Activated CD8-positive, alpha-beta memory T cell treated with anti-CD3 and anti-CD28 coated beads, Interleukin-2, amount 50 U/mL, for 48 hours (primary cell): ENCODE measurements at regions not wholly inside any gene's neighbourhood (a gene's known extent, or its start where the extent isn't known, plus 50 kb on each side); places are given as distances from the start of the nearest gene placed in this dataset.
"Not testable (repeated sequence)": the region's sequence is repeated elsewhere in the genome, so short reads cannot be mapped to it uniquely, and the experiment has no call there.

Source experiments
- DNase-seq: peaks from one replicate; pipeline ENCODE4 v3.0.0-alpha.2; 2020

DNA sequence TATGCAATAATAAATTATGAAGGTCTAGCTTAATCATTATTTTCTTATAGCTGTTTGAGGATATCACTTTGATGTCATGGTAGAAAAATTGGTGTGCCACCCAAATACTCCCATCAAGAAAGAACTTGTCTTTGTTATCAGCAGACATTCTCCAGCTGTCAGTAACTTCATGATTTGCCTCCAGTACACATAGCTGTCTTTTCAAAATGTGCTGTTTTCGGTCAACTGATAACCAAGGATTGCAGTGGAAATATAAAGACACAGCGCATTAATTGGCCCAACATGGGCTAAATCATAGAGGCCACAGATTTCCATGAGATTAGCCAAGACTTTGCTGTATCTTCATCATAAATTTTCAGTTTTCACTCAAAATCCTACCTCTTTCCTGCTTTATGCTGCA lies 993.5 kb upstream of the SEMA6A start:
- no peak for DNase-seq

DNA sequence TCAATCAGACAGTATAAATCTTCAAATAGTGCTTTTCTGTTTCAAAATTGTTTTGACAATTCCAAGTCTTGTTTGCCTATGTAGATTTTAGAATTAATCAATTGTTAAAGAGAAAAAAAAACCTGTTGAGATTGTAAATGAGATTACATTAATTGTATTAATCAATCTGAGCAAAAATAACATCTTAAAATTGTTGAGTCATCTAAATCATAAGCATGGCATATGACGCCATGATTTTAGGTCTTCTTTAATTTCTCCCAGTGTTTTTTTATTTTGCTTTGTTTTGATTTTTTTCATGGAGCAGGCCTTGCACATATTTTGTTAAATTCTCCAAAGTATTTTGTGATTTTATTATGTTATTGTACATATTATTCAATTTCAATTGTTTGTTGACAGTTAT lies 988.0 kb upstream of the SEMA6A start:
- no peak for DNase-seq

DNA sequence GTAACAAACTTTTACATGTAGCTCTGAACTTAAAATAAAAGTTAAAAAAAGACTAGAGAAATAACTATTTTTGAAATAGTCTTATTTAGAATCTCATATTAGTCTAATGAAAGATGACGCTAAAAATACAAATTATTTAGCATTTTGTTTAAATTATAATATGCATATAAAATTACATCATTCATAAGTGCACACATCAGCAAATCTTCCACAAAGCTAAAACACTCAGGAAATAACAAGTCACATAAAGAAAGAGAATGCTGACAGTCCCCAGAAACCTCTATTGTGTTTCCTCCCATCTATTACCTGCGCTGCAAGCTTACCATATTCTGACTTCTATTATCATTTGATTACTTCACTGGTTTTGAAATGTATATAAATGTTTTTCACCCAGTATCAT lies 986.9 kb upstream of the SEMA6A start:
- no peak for DNase-seq

DNA sequence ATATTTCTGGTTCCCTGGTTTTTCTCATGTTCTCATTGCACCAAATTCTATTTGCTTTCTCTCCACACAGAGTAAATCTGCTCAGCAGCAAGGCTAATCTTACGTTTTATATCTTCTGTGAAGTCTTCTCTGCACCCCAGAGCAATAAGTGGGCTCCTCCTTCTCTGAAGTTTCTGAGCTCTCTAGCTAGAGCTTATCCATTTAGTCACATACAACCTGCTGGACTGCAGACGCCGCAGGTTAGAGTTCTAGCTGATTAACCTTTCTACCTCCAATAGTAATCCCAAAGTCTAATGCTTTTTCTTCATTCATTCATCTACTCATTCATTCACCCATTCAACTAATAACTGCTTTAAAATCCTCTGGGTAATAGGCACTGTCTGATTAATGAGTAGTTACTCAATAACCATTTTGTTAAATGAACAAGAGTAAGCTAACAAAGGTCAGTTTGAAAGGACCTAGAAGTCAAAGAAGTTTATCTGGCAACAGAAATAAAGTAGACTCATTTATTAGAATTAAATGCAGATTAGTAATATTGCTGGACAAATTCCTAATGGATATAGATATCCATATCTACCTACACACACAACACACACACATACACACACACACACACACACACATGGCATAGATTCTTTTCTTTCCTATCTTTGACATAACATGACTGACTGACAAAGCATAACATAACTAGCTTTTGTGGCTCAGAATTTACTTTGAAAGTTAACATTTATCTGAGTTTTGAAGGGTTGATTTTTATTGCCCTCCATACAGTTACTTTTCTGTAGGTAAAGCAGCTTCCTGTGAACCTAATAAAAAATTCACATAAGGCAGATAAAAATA lies 984.6 kb upstream of the SEMA6A start:
- no peak for DNase-seq

DNA sequence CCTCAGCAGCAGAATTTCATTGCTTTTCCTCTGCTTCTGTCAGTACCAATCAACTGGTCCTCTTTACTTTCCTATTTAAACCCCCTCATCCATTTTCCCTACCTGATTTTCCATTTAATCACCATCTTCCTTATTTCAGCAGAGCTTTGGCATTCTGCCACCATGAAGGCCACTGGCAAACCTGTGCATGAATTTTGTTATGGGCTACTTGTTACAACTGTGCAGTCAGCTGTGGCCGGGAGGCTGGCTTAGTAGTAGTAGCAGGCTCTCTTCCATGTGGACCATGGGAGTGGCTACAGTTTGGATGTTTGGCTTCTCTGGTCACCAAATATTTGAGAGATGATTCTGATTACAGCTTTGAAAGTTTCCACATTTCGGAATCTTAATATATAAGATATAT lies 976.6 kb upstream of the SEMA6A start:
- DNase-seq, result no peak

DNA sequence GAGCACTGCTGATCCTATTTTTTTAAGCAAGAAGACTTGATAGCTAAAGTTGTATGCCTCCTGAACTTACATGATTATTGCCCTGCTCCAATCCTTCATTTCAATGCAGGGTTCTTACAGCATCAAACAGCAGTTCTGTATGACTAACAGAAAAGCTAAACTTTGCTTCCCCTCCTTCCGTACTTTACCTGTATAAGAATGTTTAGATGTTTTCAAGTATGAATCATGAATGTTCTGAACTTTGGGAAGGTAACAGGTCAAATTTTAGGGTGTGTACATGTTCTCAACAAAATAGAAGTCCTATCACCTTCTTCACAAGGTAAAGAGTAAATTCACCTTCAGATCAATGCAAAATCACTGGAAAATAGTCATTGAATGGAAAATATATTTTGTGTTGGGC lies 972.6 kb upstream of the SEMA6A start:
- DNase-seq, result no peak

DNA sequence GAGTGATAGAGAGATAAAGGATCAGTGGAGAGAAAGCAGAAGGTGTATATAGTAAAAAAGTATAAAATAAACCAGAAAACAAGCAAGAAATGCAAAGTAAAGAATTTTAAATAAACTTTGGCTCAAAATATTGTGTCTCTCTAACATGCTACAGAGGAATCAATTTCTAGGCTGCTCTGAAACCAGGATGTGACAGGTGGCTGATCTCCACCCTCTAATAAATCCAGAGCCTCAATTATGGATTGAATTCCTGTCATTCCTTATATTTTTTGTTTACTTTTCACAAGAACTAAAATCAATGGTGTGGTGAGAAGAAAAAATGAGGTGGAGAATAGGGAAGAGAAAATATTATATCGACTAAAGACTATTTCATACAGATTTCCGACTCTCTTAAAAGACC lies 965.1 kb upstream of the SEMA6A start:
- no peak for DNase-seq

DNA sequence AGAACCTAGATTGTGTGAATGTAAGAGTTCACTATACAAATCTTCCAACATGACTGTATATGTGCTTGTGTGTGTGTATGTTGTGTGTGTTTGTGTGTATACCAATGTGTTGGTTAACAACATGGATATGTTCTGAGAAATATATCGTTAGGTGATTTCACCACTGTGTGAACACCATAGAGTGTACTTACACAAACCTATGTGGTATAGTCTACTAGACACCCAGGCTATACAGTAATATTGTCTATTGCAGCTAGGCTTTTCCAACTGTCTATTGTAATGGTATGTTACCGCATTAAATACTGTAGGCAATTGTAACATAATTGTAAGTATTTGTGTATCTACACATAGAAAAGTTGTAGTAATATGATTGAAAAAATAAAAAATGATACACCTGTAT lies 959.2 kb upstream of the SEMA6A start:
- no peak for DNase-seq

DNA sequence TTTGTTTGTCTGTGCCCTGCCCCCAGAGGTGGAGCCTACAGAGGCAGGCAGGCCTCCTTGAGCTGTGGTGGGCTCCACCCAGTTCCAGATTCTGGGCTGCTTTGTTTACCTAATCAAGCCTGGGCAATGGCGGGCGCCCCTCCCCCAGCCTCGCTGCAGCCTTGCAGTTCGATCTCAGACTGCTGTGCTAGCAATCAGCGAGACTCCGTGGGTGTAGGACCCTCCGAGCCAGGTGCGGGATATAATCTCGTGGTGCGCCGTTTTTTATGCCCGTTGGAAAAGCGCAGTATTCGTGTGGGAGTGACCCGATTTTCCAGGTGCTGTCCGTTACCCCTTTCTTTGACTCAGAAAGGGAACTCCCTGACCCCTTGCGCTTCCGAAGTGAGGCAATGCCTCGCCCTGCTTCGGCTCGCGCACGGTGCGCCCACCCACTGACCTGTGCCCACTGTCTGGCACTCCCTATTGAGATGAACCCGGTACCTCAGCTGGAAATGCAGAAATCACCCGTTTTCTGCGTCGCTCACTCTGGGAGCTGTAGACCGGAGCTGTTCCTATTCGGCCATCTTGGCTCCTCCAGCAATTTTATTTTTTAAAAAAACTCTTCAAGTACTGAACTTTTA lies 958.5 kb upstream of the SEMA6A start:
- DNase-seq, result not testable (repeated sequence)

DNA sequence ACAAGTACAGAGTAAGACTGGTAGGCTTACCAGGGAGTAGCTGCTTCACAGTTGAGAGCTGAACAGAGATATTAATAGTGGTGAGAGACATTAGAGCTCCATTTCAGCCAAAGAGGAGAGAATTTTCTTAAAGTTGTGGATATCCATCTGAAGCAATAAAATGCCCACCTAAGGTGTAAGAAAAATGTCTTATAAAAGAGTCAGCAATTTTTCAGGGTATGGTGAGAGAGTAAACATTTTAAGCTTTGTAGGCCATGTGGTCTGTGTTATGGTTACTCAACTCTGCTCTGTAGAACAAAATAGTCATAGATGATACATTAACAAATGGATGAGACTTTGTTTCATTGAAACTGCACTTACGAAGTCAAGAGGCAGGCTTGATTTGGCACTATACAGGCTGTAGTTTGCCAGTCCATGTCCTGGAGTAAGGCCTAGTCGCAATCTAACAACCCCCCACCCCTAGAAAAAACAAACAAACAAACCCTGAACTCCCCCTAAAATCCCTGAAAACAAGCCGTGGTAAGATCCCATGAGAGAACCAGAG lies 945.4 kb upstream of the SEMA6A start:
- no peak for DNase-seq

DNA sequence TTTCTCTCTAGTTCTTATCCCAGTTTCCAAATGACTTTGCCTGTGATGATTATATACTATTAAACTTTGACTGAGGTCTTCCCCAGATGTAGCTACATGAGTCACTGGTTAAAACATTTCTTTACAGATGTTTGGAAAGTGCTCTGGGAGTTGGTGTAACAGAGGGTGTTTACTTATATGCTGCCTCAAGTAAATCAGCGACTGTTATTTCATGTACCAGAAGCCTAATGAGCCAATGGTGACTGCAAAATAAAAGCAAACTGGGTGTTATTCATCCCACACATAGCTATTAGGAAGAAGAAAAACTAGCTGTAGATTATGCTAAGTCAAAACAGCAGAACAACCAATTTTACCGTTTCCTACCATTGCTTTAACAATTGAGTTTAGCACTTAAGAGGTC lies 929.7 kb upstream of the SEMA6A start:
- no peak for DNase-seq

DNA sequence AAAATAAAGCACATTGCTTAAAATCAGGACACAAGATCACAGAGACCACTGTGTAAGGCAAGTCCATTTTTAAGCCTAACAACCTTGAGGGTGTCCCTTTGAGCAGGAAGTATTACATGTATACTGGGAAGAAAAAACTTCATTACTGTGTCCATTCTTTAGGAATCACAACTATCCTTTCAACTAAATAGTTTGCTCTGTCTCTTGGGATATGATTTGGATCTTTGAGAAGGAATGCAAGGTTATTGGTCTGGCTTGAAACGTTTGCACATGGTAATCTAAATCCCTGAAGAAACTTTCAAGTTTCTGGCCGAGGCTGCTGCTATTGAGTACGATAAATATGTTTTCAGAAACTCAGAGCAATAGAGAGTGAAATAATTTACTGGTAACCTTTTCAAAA lies 923.0 kb upstream of the SEMA6A start:
- no peak for DNase-seq

DNA sequence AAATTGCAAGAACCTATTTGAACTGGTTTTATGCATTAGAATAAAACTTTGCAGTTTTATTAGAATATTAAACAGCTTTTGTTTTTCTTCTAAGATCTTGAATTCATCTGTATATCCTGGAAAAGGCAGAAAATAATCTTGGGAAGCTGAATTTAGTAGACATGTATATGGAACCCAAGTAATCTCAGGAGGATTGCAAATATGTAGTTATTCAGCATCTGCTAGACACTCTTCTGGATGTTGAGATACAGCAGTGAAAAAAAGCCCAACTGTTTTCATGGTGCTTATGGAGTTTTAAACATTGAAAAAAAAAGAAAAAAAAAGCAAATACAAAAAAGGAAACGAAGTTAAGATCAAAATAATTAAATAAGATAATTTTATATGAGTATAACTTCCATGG lies 922.2 kb upstream of the SEMA6A start:
- no peak for DNase-seq

DNA sequence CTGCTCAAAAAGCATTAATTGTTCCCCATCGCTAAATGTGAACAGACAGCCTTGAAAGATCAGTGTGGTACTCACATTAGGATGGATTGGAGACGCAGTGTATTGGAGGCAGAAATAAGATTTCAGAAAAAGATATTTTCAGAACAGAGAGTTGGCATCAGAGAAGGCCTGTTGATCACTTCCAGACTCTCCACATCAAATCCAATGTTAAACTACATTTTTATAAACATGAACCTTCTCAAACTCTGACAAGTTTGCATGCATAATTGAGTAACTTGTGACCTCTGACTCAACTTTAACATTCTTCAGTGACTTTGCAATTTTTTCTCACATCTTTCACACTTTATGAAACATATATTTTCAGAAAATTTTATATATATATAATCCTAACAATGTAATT lies 919.6 kb upstream of the SEMA6A start:
- DNase-seq, result no peak

DNA sequence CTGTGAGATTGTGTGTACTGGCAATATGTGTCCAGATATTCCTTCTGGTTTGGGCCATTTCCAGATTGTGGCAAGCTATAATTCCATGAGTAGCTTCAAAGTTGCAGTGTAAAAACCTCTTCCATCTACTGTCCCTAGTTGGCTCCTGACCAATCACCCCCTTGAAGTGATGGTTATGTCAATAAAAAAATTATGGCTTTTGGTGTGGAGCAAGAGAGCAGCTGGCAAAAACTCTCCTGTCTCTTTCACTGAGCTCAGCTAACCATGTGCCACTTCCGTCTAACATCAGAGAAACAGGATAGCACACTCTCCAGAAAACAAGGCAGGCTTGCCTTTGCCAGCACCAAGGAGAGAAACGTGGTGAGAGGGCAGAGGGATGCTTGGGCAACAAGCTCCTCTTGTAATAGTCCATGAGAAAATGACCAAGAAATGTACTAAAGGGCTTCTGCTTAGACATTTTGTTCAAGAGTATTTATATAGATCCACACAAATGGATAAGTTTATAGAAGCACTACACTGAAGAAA lies 914.4 kb upstream of the SEMA6A start:
- DNase-seq, result no peak

DNA sequence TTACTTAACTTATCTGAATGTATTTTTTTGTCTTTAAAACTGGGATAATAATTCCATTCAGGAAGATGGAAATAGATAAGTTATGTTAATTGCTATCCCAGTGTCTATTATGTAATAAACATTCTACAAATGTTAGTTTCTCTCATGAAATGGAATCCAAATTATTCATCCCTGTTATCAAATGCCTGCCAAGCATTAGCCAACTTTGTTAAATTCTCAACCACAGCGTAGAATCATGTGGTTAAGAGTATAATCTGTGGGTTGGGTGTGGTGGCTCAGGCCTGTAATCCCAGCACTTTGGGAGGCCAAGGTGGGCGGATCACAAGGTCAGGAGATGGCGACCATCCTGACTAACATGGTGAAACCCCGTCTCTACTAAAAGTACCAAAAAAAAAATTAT lies 912.9 kb upstream of the SEMA6A start:
- DNase-seq, result no peak

DNA sequence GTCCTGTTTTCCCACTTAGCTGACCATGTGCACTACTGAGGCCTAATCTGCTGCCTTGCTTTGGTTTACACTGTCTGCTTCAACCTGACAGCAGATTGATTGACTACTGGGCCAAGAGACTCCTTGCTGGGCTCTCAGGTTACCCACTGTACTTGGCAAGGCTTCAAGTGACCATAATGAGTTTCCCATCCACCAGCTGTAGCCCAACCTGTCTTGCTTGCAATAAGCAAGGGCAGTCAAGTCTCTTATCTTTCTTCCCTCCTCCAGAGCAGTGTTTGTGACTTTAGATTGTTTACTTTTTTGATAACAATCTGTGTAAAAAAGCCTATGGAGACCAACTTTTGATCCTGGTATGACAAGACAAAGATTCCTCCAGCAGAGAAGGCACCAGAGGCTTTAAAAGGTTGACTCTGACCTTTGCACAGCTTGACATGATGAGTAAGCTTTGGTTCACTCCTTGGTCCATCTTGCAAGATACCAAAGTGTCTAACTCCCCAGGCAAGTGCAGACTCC lies 912.3 kb upstream of the SEMA6A start:
- no peak for DNase-seq

DNA sequence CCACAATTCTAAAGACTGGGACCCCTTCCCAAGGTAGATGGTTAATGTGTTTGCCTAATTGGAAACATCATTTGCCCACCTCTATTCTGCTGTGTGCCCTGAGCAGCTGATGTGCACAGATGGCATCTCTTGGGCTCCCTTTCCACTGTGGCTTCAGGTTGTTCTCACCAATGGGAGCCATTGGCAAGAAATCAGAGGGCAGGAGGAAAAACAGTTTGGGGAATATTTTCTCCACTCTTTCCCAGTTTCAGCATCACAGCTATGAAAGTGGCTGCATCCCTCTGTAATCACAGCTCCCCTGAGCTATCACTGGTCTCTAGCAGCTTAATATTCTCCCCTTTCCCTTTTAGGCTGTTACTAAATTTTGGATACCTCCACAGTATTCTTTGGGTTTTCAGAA lies 911.6 kb upstream of the SEMA6A start:
- no peak for DNase-seq

DNA sequence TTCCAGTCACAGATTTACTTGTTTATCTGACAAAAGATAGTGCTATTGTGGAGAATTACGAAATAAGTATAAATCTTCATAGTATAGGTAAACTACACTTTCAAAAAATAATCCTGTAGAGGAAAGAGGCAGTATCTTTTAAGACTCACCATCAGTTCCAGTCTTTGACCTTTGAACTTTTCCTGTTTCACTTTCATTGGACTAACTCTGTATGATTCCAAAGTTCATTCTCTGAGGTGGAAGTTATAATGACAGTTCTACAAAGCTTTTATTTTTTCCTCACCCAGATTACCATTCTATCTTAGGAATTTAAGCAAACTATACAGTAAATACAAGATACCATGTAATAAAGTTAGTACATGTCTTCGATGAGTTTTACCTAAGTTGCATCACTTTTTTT lies 901.3 kb upstream of the SEMA6A start:
- DNase-seq, result no peak

DNA sequence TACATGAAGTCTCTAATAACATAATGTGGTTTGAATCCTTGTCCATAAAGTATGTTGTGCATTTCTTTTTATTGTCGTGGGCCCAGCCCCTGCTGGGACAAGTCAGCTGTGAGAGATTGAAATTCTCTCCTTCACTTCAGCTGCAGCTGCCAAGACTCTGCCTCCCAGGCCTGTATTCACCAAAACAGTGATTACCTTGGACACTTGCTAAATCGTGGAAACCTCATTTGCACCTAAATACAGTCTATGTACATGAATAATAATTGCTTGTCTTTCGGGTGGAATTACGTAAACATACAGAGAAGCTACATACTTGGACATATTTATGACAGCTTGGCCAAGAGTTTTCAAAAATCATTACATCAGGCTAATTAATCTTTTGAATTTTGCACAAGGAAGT lies 898.5 kb upstream of the SEMA6A start:
- DNase-seq, result no peak

DNA sequence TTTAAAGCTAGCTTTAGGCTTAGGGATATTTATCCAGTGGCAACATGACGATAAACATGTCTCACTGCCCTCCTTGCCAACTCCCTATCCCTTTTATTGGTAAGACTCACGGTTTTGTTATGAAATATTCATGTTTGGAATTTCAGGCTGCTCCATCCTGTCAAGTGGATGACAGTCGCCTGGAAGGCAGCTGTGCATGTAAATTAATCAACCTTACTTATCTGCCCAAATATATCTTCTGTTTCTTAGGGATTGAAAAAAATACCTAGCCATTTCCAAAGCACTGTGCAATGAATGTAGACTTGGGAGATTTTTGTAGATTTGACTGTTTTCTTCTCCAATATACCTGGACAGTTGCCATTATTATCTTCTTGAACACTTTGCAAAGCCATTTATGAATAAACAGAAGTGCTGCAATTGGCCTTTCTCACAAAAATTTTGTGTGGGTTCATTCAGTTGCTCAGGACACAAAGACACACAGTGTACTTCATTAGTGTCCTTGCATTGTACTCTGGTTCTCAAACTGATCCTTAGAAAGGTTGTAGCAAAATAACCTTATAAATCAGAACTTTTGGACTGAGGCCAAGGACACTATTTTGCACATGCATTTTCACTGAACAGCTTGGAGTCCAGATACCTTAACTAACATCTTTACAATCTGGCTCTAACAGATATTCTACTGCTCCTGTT lies 889.4 kb upstream of the SEMA6A start:
- DNase-seq, result no peak

DNA sequence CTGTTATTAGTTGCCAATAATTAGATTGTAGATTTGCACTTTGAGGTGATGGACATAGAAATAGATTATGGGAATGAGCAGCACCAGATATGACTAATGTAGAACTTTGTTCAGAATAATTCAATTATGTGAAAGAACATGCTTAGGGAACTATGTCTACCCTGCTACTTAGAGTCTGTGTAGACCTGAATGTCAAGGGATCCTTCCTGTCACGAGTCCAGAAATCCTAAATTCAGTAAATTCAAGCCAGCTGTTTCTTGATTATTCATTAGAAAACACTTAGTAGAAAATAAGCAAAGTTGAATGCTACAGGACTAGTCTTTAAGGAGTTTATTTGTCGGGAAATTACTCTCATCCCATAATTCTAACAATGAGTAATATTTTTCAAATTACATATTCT lies 887.3 kb upstream of the SEMA6A start:
- DNase-seq, result no peak

DNA sequence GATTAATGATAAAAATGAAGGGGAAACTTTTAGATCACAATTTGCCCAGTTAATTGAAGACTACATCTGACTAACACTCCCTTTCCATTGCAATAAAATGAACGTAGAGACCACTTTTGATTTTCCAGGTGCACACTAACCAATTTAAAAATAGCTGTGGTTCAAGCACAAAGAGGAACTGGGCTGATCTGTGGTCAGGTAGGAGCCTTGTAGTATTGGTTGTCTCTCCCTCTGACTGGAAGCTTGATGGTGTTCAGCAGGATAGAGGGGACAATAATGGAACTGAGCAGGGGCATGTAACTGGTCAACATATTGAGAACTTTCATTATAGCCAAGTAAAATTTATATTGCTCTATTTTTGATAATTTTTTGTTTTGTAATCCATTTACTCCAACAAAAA lies 886.8 kb upstream of the SEMA6A start:
- no peak for DNase-seq

DNA sequence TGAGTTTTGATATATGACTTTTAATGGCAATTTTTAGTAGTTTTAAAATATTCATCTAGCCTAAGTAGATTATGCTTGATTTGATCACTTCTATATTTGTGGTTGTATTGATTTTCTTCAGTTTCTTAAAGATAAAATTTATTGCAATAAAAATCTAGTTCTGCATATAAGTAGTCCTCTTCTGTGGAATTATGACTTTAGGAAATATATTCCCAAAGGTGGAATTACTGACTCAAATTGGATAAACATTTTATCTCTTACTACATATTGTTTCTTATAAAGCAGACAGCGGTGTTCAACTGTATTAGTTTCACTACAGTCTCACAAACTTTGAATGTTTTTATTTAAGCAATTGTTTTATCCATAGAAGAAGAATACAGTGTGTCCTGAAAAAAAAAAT lies 883.0 kb upstream of the SEMA6A start:
- no peak for DNase-seq
